Mammary epithelial cell (primary cell): ENCODE measurements at regions not wholly inside any gene's neighbourhood (a gene's known extent, or its start where the extent isn't known, plus 50 kb on each side); places are given as distances from the start of the nearest gene placed in this dataset.

Experiments
- CTCF ChIP-seq, 2 donors: IDR thresholded peaks in 1 of 2; conservative IDR thresholded peaks in 1 of 2; 2 replicates each; pipeline ENCODE4 v1.5.1; 2011 to 2012; ENCODE audit warnings: inconsistent platforms in 2 of 2, low read length in 2 of 2, mild to moderate bottlenecking in 2 of 2, control low read depth in 1 of 2, low read depth in 1 of 2; ENCODE audit not compliant: insufficient read depth in 1 of 2; ENCODE audit errors: extremely low read depth in 1 of 2
- EZH2 ChIP-seq: IDR thresholded peaks from 2 replicates; pipeline ENCODE4 v1.6.1; 2012; ENCODE audit warnings: low read length, inconsistent platforms, borderline replicate concordance

DNA sequence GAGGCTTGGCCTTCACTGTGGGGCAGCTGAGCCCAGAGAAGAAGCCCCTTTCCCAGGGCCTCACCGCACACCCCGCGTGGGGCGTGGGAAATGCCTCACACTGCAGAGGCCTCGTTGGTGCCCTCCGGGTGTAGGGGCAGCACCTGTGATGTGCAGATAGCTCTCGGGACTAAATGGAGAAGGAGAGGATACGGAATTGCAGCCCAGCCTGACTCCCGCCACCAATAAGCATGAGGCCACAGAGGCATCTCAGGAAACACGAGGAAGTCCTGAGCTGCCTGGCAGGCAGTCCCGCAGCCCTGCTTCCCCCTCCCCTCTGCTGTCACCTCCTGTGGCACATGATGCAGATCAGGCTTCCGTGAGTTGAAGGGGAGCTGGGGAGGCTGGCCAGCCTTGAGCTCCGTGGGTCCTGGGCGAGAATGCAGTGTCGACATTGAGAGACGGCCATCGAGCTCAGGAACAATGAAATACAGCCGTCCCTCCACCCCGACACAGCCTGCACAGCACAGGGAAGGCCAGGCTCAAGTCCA is 59.6 kb upstream of the PPP2R2D start:
- TF ChIP-seq CTCF (conservative IDR thresholded peaks at IDR 0.05 in 1 of 2, IDR thresholded peaks at IDR 0.05 in 1 of 2; ENCODE audit: extremely low read depth in 1 of 2, insufficient read depth in 1 of 2, low read depth in 1 of 2, low read length in 2 of 2) = no peak
- no peak for TF ChIP-seq EZH2
